ENCODE measurements at regions not wholly inside any gene's neighbourhood (a gene's known extent, or its start where the extent isn't known, plus 50 kb on each side); places are given as distances from the start of the nearest gene placed in this dataset.
"Not testable (repeated sequence)": the region's sequence is repeated elsewhere in the genome, so short reads cannot be mapped to it uniquely, and the experiment has no call there.

DNA sequence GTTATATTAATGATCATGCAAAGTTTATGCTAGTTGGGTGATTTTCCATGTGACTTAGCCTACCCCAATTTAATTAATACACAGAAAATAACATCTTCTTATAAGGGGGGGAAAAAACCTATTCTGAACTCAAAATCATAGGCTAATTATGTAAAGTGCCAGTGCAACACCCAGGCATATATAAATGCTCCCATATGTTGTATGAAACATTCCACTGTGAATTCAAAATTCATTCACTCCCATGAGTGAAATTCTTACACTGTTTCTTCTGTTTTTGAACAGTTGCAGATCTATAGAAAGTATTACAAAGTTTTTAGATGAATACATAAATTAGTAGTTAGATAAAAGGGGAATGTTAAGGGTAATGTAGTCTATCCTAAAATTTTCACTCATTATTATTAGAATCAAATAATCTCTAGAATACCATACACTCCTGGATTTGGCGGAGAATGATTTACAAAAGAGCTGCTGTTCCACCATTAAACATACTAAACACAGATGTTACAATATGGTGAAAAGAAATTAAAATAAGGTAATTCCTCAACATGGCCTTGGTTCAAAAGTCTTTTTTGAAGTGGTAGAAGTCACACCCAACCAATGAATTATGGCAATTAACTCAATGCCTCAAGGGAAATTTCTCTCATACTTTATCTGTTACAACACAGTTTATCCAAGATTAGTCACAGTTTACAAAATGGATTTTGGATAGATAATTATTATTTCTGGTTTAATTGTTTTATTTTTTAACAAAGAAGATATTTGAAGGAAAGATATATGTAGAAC lies 454.1 kb upstream of the FLRT2 start:
- H3K36me3 Mint-ChIP-seq (ENCODE audit: low read depth): no peaks in the 10 kb centered on the region
- no peaks in the 10 kb centered on the region for H3K4me1 Mint-ChIP-seq (ENCODE audit: low read depth)
- no peak overlapping the region for H3K27ac Mint-ChIP-seq
- no peaks in the 10 kb centered on the region for H3K27me3 Mint-ChIP-seq (ENCODE audit: low read depth)
- H3K9me3 Mint-ChIP-seq: peaks cover 4% of the 10 kb centered on the region
- intact Hi-C loops (cut with micrococcal nuclease): no loop called here
- no peak overlapping the region for H3K4me3 Mint-ChIP-seq
- no peak for DNase-seq
- CTCF ChIA-PET: no interaction called here

DNA sequence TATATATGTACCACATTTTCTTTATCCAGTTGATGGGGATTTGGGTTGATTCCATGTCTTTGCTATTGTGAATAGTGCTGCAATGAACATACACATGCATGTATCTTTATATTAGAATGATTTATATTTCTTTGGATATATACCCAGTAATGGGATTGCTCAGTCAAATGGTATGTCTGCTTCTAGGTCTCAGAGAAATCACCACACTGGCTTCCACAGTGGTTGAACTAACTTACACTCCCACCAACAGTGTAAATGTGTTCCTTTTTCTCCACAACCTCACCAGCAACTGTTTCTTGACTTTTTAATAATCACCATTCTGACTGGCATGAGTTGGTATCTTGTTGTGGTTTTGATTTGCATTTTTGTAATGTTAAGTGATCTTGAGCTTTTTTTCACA lies 452.2 kb upstream of the FLRT2 start:
- intact Hi-C loops (cut with micrococcal nuclease); DNase-seq; H3K27me3 Mint-ChIP-seq (ENCODE audit: low read depth); H3K27ac Mint-ChIP-seq; H3K36me3 Mint-ChIP-seq (ENCODE audit: low read depth); H3K4me3 Mint-ChIP-seq; H3K4me1 Mint-ChIP-seq (ENCODE audit: low read depth); CTCF ChIA-PET: not testable (repeated sequence)
- H3K9me3 Mint-ChIP-seq: peaks cover 11% of the 10 kb centered on the region

GRCh38 chr14:85079842-85080730 lies 449.9 kb upstream of the FLRT2 start:
- Mint-ChIP-seq H3K27me3 (ENCODE audit: low read depth) (no peaks in the 10 kb centered on the region), H3K27ac (no peak overlapping the region), H3K4me3 (no peak overlapping the region), H3K9me3 (peaks cover 13% of the 10 kb centered on the region), H3K4me1 (ENCODE audit: low read depth) (no peaks in the 10 kb centered on the region), H3K36me3 (ENCODE audit: low read depth) (no peaks in the 10 kb centered on the region)
- intact Hi-C loops (cut with micrococcal nuclease): no loop called here
- CTCF ChIA-PET: interaction anchor here (0.7 kb wide), 1 partner anchor 156 kb away, joined by 3 read pairs; no protein-coding TSS in a partner anchor
- DNase-seq: no peak

DNA sequence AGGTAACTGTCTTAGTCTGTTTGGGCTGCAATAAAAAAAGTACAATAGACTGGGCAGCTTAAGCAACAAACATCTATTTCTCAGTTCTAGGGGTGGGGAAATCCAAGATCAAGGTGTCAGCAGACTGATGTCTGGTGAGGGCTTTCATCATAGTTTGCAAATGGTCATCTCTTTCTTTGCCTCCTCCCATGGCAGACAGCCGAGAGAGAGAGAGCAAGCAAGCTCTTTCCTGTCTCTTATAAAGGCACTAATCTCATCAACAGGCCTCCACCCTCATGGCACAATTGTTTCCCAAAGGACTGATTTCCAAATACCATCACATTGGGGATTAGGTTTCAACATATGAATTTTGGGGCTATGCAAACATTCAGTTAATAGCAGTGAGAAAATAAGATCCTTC lies 445.6 kb upstream of the FLRT2 start:
- CTCF ChIA-PET: no interaction called here
- no peak overlapping the region for H3K4me3 Mint-ChIP-seq
- intact Hi-C loops (cut with micrococcal nuclease): no loop called here
- H3K36me3 Mint-ChIP-seq (ENCODE audit: low read depth): no peaks in the 10 kb centered on the region
- H3K9me3 Mint-ChIP-seq: peaks cover 10% of the 10 kb centered on the region
- H3K27ac Mint-ChIP-seq: no peak overlapping the region
- no peaks in the 10 kb centered on the region for H3K27me3 Mint-ChIP-seq (ENCODE audit: low read depth)
- H3K4me1 Mint-ChIP-seq (ENCODE audit: low read depth): no peaks in the 10 kb centered on the region
- no peak for DNase-seq

GRCh38 chr14:85085981-85086380 lies 444.0 kb upstream of the FLRT2 start:
- Mint-ChIP-seq H3K27ac (no peak overlapping the region), H3K27me3 (ENCODE audit: low read depth) (no peaks in the 10 kb centered on the region), H3K36me3 (ENCODE audit: low read depth) (no peaks in the 10 kb centered on the region), H3K4me1 (ENCODE audit: low read depth) (no peaks in the 10 kb centered on the region), H3K9me3 (peaks cover 10% of the 10 kb centered on the region), H3K4me3 (no peak overlapping the region)
- no peak for DNase-seq
- intact Hi-C loops (cut with micrococcal nuclease): no loop called here
- CTCF ChIA-PET: no interaction called here

DNA sequence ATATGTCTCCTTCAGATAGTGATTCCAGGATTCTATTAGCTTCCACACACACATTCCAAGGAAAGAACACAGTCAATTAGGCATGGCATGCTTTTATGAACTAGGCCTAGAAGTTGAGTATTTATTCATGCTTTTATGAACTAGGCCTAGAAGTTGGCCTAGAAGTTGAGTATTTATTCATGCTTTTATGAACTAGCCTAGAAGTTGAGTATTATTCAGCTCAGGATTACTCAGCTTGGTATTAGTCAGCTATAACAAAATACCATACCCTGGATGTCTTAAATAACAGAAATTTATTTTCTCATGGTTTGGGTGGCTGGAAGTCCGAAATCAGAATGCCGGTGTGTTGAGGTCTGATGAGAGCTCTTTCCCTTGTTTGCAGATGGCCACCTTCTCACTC lies 442.7 kb upstream of the FLRT2 start:
- CTCF ChIA-PET: no interaction called here

DNA sequence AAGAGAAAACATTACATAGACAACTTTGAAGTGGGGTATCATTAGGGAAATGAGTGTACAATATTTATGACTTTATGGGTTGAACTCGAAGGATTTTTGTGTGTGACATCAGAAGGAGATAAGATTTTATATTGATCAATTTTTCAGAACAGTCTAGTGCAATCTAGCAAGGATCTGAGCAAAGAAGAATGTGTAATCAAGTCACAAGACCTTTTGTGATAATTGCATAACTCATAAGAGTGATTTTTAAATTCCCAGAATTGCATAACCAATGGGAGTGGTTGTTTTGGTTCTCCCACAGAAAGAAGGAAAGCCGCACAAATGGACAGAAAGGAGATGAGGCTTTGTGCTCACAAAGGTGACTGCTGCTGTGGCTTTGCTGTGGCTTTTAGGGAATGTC lies 441.8 kb upstream of the FLRT2 start:
- no peak for DNase-seq
- Mint-ChIP-seq H3K9me3 (no peaks in the 10 kb centered on the region), H3K27ac (no peak overlapping the region), H3K4me1 (ENCODE audit: low read depth) (no peaks in the 10 kb centered on the region), H3K27me3 (ENCODE audit: low read depth) (no peaks in the 10 kb centered on the region), H3K4me3 (no peak overlapping the region), H3K36me3 (ENCODE audit: low read depth) (no peaks in the 10 kb centered on the region)
- CTCF ChIA-PET: no interaction called here
- intact Hi-C loops (cut with micrococcal nuclease): no loop called here

More for the DNA sequence above, 442.7 kb upstream of the FLRT2 start:
- Mint-ChIP-seq H3K27ac (no peak overlapping the region), H3K27me3 (ENCODE audit: low read depth) (no peaks in the 10 kb centered on the region), H3K9me3 (peaks cover 7% of the 10 kb centered on the region), H3K4me3 (no peak overlapping the region), H3K36me3 (ENCODE audit: low read depth) (no peaks in the 10 kb centered on the region), H3K4me1 (ENCODE audit: low read depth) (no peaks in the 10 kb centered on the region)
- no peak for DNase-seq
- intact Hi-C loops (cut with micrococcal nuclease): no loop called here

DNA sequence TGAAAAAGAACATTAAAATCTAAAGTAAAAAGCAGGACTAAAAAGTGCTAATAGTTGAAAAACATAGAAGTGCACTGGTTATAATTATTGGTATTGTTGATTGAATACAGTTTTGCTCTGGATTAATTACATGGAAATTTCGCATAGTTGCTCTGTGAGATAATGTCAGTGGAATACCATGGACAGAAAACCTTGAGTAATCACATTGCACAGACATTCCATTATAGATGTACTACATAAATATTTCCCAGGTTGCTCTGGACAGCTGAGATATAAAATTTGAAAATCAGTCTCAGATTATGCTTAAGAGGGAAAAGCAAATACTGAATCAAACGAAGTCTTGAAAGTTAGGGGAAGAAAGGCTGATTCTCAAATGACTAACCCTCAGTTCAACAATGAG lies 439.3 kb upstream of the FLRT2 start:
- DNase-seq: no peak
- CTCF ChIA-PET: no interaction called here
- Mint-ChIP-seq H3K27me3 (ENCODE audit: low read depth) (no peaks in the 10 kb centered on the region), H3K4me1 (ENCODE audit: low read depth) (no peaks in the 10 kb centered on the region), H3K27ac (no peak overlapping the region), H3K9me3 (peaks cover 4% of the 10 kb centered on the region), H3K36me3 (ENCODE audit: low read depth) (no peaks in the 10 kb centered on the region), H3K4me3 (no peak overlapping the region)
- intact Hi-C loops (cut with micrococcal nuclease): no loop called here

DNA sequence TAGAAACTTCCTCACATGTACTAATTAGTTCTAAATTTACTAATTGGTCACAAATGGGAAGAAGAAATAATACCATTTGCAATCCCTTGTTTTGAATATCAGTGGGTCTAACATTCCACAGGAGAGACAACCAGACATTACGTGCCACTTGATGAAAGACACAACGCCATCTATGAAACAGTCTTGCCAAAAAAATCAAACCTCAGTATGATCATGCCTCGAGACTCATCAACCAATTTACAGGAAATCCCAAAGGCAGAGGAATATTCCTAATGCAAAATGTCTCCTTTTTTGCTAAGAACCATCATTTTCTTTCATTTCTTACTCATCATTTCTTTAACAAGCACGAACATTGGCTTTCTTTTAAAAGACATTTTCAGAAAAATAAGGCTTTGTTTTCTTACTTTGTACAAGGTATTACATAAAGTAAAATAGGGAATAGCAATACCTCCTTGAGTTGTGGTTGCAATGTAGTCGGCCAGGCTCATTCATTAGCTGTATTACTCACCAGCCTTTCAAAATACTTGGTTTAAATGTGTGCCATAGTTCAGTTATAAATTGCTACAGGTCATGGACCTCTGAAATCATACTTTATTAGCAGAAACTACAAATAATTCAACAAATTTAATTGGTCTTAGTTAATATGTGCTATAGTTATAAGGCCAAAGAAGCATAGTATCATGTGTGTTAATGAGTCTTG lies 436.2 kb upstream of the FLRT2 start:
- CTCF ChIA-PET: no interaction called here
- H3K4me3 Mint-ChIP-seq: no peak overlapping the region
- H3K9me3 Mint-ChIP-seq: peaks cover 4% of the 10 kb centered on the region
- H3K27me3 Mint-ChIP-seq (ENCODE audit: low read depth): no peaks in the 10 kb centered on the region
- no peak for DNase-seq
- no peak overlapping the region for H3K27ac Mint-ChIP-seq
- no peaks in the 10 kb centered on the region for H3K4me1 Mint-ChIP-seq (ENCODE audit: low read depth)
- H3K36me3 Mint-ChIP-seq (ENCODE audit: low read depth): no peaks in the 10 kb centered on the region
- intact Hi-C loops (cut with micrococcal nuclease): no loop called here

DNA sequence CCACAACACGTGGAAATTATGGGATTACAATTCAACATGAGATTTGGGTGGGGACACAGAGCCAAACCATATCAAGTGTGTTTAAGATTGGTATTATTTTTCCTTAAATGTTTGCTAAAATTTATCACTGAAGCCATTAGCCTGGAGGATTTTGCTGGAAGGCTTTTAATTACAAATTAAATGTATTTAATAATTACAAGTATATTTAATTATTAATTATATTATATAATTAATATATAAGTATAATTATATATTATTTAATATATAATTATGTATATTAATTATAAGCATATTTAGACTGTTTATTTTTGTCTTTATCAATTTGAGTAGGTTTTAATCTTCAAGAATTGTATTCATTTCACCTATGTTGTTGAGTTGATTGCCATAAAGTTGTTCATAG lies 427.4 kb upstream of the FLRT2 start:
- Mint-ChIP-seq H3K4me3 (no peak overlapping the region), H3K9me3 (peaks cover 1% of the 10 kb centered on the region), H3K27ac (no peak overlapping the region), H3K27me3 (ENCODE audit: low read depth) (no peaks in the 10 kb centered on the region), H3K36me3 (ENCODE audit: low read depth) (no peaks in the 10 kb centered on the region), H3K4me1 (ENCODE audit: low read depth) (no peaks in the 10 kb centered on the region)
- intact Hi-C loops (cut with micrococcal nuclease): no loop called here
- CTCF ChIA-PET: no interaction called here
- DNase-seq: no peak

DNA sequence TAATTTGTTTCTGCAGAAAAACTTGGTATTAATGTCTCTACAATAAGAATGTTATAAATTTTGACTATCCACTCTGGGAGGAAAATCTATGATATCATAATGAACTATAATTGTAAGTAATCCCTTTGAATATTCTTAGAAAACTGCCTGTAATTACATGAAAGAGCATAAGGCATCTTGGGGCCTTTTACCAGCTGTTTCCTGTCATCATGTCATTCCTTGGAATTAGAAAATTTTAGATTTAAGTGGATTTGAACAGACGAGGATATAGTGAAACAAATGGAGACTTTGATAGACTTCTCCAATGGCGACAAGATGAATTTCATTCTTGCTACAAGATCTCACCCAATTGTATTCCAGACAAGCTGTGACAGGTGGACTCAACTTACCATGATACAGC lies 423.4 kb upstream of the FLRT2 start:
- peaks cover 5% of the 10 kb centered on the region for H3K9me3 Mint-ChIP-seq
- H3K4me3 Mint-ChIP-seq: no peak overlapping the region
- no peaks in the 10 kb centered on the region for H3K36me3 Mint-ChIP-seq (ENCODE audit: low read depth)
- H3K4me1 Mint-ChIP-seq (ENCODE audit: low read depth): no peaks in the 10 kb centered on the region
- no peak overlapping the region for H3K27ac Mint-ChIP-seq
- intact Hi-C loops (cut with micrococcal nuclease): no loop called here
- H3K27me3 Mint-ChIP-seq (ENCODE audit: low read depth): no peaks in the 10 kb centered on the region
- CTCF ChIA-PET: no interaction called here
- no peak for DNase-seq

DNA sequence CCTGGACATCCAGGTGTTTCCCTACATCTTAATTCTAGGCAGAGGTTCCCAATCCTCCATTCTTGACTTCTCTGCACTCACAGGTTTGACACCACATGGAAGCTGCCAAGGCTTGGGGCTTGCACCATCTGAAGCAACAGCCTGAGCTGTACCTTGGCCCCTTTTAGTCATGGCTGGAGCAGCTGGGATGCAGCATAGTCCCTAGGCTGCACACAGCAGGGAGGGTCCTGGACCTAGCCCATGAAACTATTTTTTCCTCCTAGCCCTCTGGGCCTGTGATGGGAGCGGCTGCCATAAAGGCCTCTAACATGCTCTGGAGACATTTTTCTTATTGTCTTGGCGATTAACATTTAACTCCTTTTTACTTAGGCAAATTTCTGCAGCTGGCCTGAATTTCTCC lies 417.2 kb upstream of the FLRT2 start:
- CTCF ChIA-PET: no interaction called here
- Mint-ChIP-seq H3K36me3 (ENCODE audit: low read depth) (no peaks in the 10 kb centered on the region), H3K27me3 (ENCODE audit: low read depth) (no peaks in the 10 kb centered on the region), H3K27ac (no peak overlapping the region), H3K9me3 (peaks cover 21% of the 10 kb centered on the region), H3K4me1 (ENCODE audit: low read depth) (no peaks in the 10 kb centered on the region), H3K4me3 (no peak overlapping the region)
- no peak for DNase-seq
- intact Hi-C loops (cut with micrococcal nuclease): no loop called here

Data from activated naive CD4-positive, alpha-beta T cell treated with anti-CD3 and anti-CD28 coated beads for 36 hours (primary cell).